Urinary bladder (tissue), 3 donors: ENCODE measurements at regions not wholly inside any gene's neighbourhood (a gene's known extent, or its start where the extent isn't known, plus 50 kb on each side); places are given as distances from the start of the nearest gene placed in this dataset.

Experiments
- DNase-seq: peaks from one replicate; pipeline ENCODE4 v3.0.0-alpha.2; 2015; ENCODE audit errors: extremely low spot score
- H3K27ac ChIP-seq: one replicate; pipeline ENCODE4 v1.5.1; 2013; ENCODE audit warnings: low read depth, mild to moderate bottlenecking, moderate library complexity
- H3K36me3 ChIP-seq: one replicate; pipeline ENCODE4 v1.6.1; 2013; ENCODE audit warnings: mild to moderate bottlenecking, moderate library complexity; ENCODE audit not compliant: insufficient read depth
- H3K4me1 ChIP-seq: one replicate; pipeline ENCODE4 v1.6.1; 2013; ENCODE audit warnings: mild to moderate bottlenecking, moderate library complexity; ENCODE audit not compliant: insufficient read depth
- H3K4me3 ChIP-seq: one replicate; pipeline ENCODE4 v1.5.1; 2013; ENCODE audit warnings: low read depth, low read length
- WGBS: extraction: QIAGEN DNeasy Blood & Tissue Kit; methylation state at CpG from one replicate; pipeline ENCODE4 v1.1.7; 2013; 5-methylcytosine and 5-hydroxymethylcytosine counted together
- donor health status: healthy with polysubstance abuse.
- donor health status: healthy.

GRCh38 chr21:38897532-38898421 lies 92.0 kb downstream of the ETS2 start:
- no peaks in the 10 kb centered on the region for H3K36me3 ChIP-seq
- 46% methylated on average over 6 of the region's 6 CpGs for WGBS
- no peak overlapping the region for H3K4me3 ChIP-seq
- H3K27ac ChIP-seq, result no peak overlapping the region
- no peak for DNase-seq
- H3K4me1 ChIP-seq, result no peaks in the 10 kb centered on the region

- DNase-seq, result no peak
- no peaks in the 10 kb centered on the region for H3K36me3 ChIP-seq
- no peak overlapping the region for H3K4me3 ChIP-seq
- no peaks in the 10 kb centered on the region for H3K4me1 ChIP-seq
- H3K27ac ChIP-seq, result no peak overlapping the region
- WGBS, result 95% methylated on average over 3 of the region's 3 CpGs
These were observed 89.2 kb downstream of the ETS2 start for GRCh38 chr21:38894899-38895298.

- no peak overlapping the region for H3K4me3 ChIP-seq
- H3K27ac ChIP-seq, result peak overlapping the region; percentile 23
- no peaks in the 10 kb centered on the region for H3K4me1 ChIP-seq
- WGBS, result 26% methylated on average over 2 of the region's 2 CpGs
- DNase-seq, result no peak
- no peaks in the 10 kb centered on the region for H3K36me3 ChIP-seq
These were observed 83.3 kb downstream of the ETS2 start for GRCh38 chr21:38888991-38889561.

- no peak for DNase-seq
- no peaks in the 10 kb centered on the region for H3K36me3 ChIP-seq
- WGBS, result 90% methylated on average over 2 of the region's 2 CpGs
These were observed 82.0 kb downstream of the ETS2 start for GRCh38 chr21:38887749-38888148.

GRCh38 chr21:38887062-38887686 lies 81.4 kb downstream of the ETS2 start:
- no peak for DNase-seq
- no peaks in the 10 kb centered on the region for H3K36me3 ChIP-seq
- H3K4me1 ChIP-seq, result no peaks in the 10 kb centered on the region
- WGBS, result 82% methylated on average over 5 of the region's 5 CpGs
- no peak overlapping the region for H3K27ac ChIP-seq
- no peak overlapping the region for H3K4me3 ChIP-seq

More at GRCh38 chr21:38887749-38888148, 82.0 kb downstream of the ETS2 start:
- no peaks in the 10 kb centered on the region for H3K4me1 ChIP-seq
- no peak overlapping the region for H3K27ac ChIP-seq
- H3K4me3 ChIP-seq, result no peak overlapping the region

GRCh38 chr21:38885909-38886308 lies 80.2 kb downstream of the ETS2 start:
- H3K4me3 ChIP-seq, result no peak overlapping the region

GRCh38 chr21:38884440-38884839 lies 78.7 kb downstream of the ETS2 start:
- H3K4me3 ChIP-seq, result no peak overlapping the region
- H3K36me3 ChIP-seq, result no peaks in the 10 kb centered on the region
- DNase-seq, result no peak
- no peak overlapping the region for H3K27ac ChIP-seq
- WGBS, result 78% methylated on average over 3 of the region's 3 CpGs
- no peaks in the 10 kb centered on the region for H3K4me1 ChIP-seq

More at GRCh38 chr21:38885909-38886308, 80.2 kb downstream of the ETS2 start:
- Histone ChIP-seq H3K27ac (no peak overlapping the region), H3K4me1 (no peaks in the 10 kb centered on the region), H3K36me3 (no peaks in the 10 kb centered on the region)
- 100% methylated on average over 1 of the region's 1 CpG for WGBS
- DNase-seq, result no peak

- no peaks in the 10 kb centered on the region for H3K36me3 ChIP-seq
- no peak for DNase-seq
- H3K4me1 ChIP-seq, result no peaks in the 10 kb centered on the region
- H3K27ac ChIP-seq, result no peak overlapping the region
- H3K4me3 ChIP-seq, result no peak overlapping the region
These were observed 77.4 kb downstream of the ETS2 start for GRCh38 chr21:38883142-38883541.

GRCh38 chr21:38881131-38881530 lies 75.4 kb downstream of the ETS2 start:
- H3K4me1 ChIP-seq, result no peaks in the 10 kb centered on the region
- no peaks in the 10 kb centered on the region for H3K36me3 ChIP-seq
- DNase-seq, result no peak
- H3K4me3 ChIP-seq, result no peak overlapping the region
- no peak overlapping the region for H3K27ac ChIP-seq

GRCh38 chr21:38880577-38880966 lies 74.8 kb downstream of the ETS2 start:
- no peaks in the 10 kb centered on the region for H3K36me3 ChIP-seq
- H3K4me3 ChIP-seq, result no peak overlapping the region
- no peak for DNase-seq
- H3K27ac ChIP-seq, result no peak overlapping the region
- WGBS, result 84% methylated on average over 6 of the region's 6 CpGs
- H3K4me1 ChIP-seq, result no peaks in the 10 kb centered on the region

- no peaks in the 10 kb centered on the region for H3K4me1 ChIP-seq
- 59% methylated on average over 4 of the region's 4 CpGs for WGBS
- no peak overlapping the region for H3K27ac ChIP-seq
These were observed 74.3 kb downstream of the ETS2 start for GRCh38 chr21:38879912-38880576.

GRCh38 chr21:38878379-38879179 lies 72.8 kb downstream of the ETS2 start:
- H3K4me3 ChIP-seq, result no peak overlapping the region
- H3K4me1 ChIP-seq, result no peaks in the 10 kb centered on the region
- H3K36me3 ChIP-seq, result no peaks in the 10 kb centered on the region
- no peak for DNase-seq
- 96% methylated on average over 1 of the region's 1 CpG for WGBS
- H3K27ac ChIP-seq, result no peak overlapping the region

More at GRCh38 chr21:38879912-38880576, 74.3 kb downstream of the ETS2 start:
- no peak for DNase-seq
- no peak overlapping the region for H3K4me3 ChIP-seq
- no peaks in the 10 kb centered on the region for H3K36me3 ChIP-seq
